ENCODE measurements at regions not wholly inside any gene's neighbourhood (a gene's known extent, or its start where the extent isn't known, plus 50 kb on each side); places are given as distances from the start of the nearest gene placed in this dataset.
A peak's percentile ranks its signal among the peaks of the same experiment; 100 is the strongest.

DNA sequence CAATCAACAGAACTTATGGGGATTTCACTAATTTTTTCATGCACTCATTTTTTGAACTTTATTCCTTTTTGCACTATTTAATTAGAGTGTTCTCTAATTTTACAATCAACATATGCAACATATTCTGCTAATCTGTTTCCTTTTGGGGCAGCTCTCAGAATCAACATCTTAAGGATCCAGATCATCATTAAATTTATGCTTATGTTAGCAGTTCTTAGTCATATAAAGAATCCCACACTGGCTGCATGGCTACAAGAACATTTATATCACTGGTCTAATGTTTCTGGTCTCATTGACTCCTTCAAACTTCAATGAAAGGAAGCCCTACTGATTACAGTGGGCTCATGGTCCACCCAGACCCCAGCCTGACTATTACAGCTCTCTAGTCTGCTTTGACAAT, 245.2 kb downstream of the RBM26 start:
- FAIRE-seq (no peak), DNase-seq (ENCODE audit: low read depth) (no peak)
- Histone ChIP-seq H3K27me3 (ENCODE audit: control insufficient read depth, insufficient read depth, low read length) (no peaks in the 10 kb centered on the region), H3K36me3 (ENCODE audit: control insufficient read depth, insufficient read depth, low read length) (no peaks in the 10 kb centered on the region), H3K4me3 (ENCODE audit: low read depth, low read length) (no peak overlapping the region)
- TF ChIP-seq, protein P1, sequence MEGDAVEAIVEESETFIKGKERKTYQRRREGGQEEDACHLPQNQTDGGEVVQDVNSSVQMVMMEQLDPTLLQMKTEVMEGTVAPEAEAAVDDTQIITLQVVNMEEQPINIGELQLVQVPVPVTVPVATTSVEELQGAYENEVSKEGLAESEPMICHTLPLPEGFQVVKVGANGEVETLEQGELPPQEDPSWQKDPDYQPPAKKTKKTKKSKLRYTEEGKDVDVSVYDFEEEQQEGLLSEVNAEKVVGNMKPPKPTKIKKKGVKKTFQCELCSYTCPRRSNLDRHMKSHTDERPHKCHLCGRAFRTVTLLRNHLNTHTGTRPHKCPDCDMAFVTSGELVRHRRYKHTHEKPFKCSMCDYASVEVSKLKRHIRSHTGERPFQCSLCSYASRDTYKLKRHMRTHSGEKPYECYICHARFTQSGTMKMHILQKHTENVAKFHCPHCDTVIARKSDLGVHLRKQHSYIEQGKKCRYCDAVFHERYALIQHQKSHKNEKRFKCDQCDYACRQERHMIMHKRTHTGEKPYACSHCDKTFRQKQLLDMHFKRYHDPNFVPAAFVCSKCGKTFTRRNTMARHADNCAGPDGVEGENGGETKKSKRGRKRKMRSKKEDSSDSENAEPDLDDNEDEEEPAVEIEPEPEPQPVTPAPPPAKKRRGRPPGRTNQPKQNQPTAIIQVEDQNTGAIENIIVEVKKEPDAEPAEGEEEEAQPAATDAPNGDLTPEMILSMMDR (IDR thresholded peaks at IDR 0.05; ENCODE audit: insufficient read depth, low read length, severe bottlenecking), result no peak

DNA sequence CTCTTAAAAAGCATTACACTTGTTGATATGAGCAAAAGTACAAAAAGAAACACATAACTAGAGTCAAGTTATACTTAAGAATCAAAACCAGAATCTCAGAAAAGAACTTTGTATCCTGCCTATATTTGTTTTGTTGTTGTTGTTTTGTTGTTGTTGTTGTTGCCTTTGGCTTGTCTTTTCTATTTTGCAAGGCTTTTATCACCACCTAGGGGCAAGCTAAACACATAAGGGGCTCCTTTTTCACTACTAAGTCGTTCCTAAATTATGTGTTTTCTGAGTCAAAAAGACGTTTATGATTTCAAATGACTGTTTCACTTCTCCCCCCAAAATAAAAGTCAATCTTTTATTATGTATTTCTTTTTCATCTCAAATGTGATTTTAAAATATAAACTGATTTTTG, 250.2 kb downstream of the RBM26 start:
- H3K4me3 ChIP-seq (ENCODE audit: low read depth, low read length), result no peak overlapping the region
- no peak for FAIRE-seq
- no peaks in the 10 kb centered on the region for H3K36me3 ChIP-seq (ENCODE audit: control insufficient read depth, insufficient read depth, low read length)
- no peak for DNase-seq (ENCODE audit: low read depth)
- no peaks in the 10 kb centered on the region for H3K27me3 ChIP-seq (ENCODE audit: control insufficient read depth, insufficient read depth, low read length)
- TF ChIP-seq, protein P1 (IDR thresholded peaks at IDR 0.05; ENCODE audit: insufficient read depth, low read length, severe bottlenecking), result no peak

DNA sequence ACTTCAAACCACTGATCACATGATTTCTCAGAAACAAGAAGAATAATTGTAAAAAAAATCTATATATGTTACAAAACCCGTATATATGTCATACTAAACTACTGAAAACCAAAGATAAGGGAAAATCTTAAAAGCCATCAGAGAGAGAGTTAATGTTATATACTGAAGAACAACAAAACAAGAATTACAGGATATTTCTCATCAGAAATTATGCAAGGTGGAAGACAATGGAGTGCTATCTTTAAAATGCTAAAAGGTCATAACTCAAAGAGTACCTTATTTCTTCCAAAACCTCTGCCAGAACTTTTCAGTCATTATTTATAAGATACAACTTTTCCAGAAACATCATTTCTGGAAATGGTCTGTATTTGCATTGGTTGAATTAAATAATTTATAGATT, 256.8 kb downstream of the RBM26 start:
- H3K27me3 ChIP-seq (ENCODE audit: control insufficient read depth, insufficient read depth, low read length), result no peaks in the 10 kb centered on the region
- H3K4me3 ChIP-seq (ENCODE audit: low read depth, low read length), result no peak overlapping the region
- no peak for FAIRE-seq
- no peak for DNase-seq (ENCODE audit: low read depth)
- H3K36me3 ChIP-seq (ENCODE audit: control insufficient read depth, insufficient read depth, low read length), result no peaks in the 10 kb centered on the region
- TF ChIP-seq, protein P1 (IDR thresholded peaks at IDR 0.05; ENCODE audit: insufficient read depth, low read length, severe bottlenecking), result no peak

DNA sequence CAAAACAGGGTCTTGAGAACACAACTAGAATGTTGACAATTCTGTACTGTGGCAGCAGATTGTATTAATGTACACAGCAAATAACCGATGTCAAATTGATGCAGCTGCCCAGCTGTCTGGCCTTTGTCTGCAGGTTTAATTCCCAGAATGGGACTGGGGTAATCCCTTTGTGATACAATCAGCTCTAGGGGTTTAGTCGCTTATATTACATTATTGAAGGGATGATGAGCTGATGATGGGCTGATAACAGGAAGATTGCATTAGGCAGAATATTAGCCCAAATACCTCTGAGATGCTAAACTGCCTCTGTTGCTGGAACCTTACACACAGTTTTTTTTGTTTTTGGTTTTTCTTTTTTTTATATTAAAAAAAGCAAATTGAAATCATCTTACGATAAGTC, 265.0 kb downstream of the RBM26 start:
- Histone ChIP-seq H3K4me3 (ENCODE audit: low read depth, low read length) (no peak overlapping the region), H3K27me3 (ENCODE audit: control insufficient read depth, insufficient read depth, low read length) (no peaks in the 10 kb centered on the region), H3K36me3 (ENCODE audit: control insufficient read depth, insufficient read depth, low read length) (no peaks in the 10 kb centered on the region)
- DNase-seq (ENCODE audit: low read depth) (no peak), FAIRE-seq (no peak)
- TF ChIP-seq, protein P1 (IDR thresholded peaks at IDR 0.05; ENCODE audit: insufficient read depth, low read length, severe bottlenecking), result no peak

DNA sequence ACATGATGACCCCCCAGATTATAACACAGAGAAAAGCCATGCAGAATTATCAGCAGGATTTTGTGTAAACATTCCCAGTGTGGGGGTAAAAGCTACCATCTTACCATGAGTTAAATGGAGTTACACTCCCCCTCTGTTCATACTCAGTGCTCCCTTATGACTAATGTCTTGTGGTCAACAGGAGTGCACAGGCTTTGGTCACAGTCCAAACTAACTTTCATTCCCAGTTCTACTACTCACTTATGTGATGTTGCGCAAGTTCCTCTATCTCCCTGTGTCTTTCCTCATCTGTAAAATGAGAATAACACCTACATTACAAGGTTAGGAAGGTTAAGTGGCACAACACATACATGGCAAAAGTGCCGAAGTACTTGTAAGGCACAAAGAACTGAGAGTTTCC, 277.9 kb downstream of the RBM26 start:
- no peak for FAIRE-seq
- no peaks in the 10 kb centered on the region for H3K36me3 ChIP-seq (ENCODE audit: control insufficient read depth, insufficient read depth, low read length)
- H3K27me3 ChIP-seq (ENCODE audit: control insufficient read depth, insufficient read depth, low read length), result no peaks in the 10 kb centered on the region
- H3K4me3 ChIP-seq (ENCODE audit: low read depth, low read length), result no peak overlapping the region
- TF ChIP-seq, protein P1 (IDR thresholded peaks at IDR 0.05; ENCODE audit: insufficient read depth, low read length, severe bottlenecking), result no peak
- DNase-seq (ENCODE audit: low read depth), result peak; percentile 98

DNA sequence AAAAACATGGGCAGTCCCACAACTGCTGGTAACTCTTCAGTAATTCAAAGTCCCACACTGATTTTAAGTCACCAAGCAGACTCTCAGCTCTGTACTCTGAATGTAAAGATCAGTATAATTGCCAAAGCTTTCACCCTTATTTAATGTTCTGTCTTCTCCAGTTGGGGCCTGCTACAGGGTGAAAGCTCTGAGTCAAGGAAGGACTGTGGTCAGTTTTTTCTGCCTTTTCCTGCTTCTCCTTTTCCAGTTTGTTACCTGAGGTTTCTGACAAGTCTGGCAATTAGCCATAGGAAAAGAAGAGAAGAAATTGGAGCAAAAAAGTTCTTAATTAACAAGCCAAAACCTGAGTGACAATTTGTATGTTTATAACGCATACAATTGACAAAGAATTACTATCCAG, 279.3 kb downstream of the RBM26 start:
- no peak for FAIRE-seq
- TF ChIP-seq, protein P1 (IDR thresholded peaks at IDR 0.05; ENCODE audit: insufficient read depth, low read length, severe bottlenecking), result no peak
- H3K27me3 ChIP-seq (ENCODE audit: control insufficient read depth, insufficient read depth, low read length), result no peaks in the 10 kb centered on the region
- peak; percentile 66 for DNase-seq (ENCODE audit: low read depth)
- H3K36me3 ChIP-seq (ENCODE audit: control insufficient read depth, insufficient read depth, low read length), result no peaks in the 10 kb centered on the region
- no peak overlapping the region for H3K4me3 ChIP-seq (ENCODE audit: low read depth, low read length)

All from bronchial epithelial cell (primary cell).